ENCODE measurements at regions not wholly inside any gene's neighbourhood (a gene's known extent, or its start where the extent isn't known, plus 50 kb on each side); places are given as distances from the start of the nearest gene placed in this dataset.

- Histone ChIP-seq H3K4me2 (ENCODE audit: low read depth, low read length, poor library complexity, severe bottlenecking) (no peak overlapping the region), H3K27me3 (ENCODE audit: low read length) (no peaks in the 10 kb centered on the region), H3K9ac (ENCODE audit: low read length) (no peak overlapping the region), H3K36me3 (ENCODE audit: low read length) (no peaks in the 10 kb centered on the region), H3K9me3 (ENCODE audit: insufficient read depth, low read length) (no peaks in the 10 kb centered on the region), H2AFZ (ENCODE audit: low read depth, low read length, severe bottlenecking) (no peak overlapping the region), H3K79me2 (ENCODE audit: insufficient read depth, low read length) (no peaks in the 10 kb centered on the region), H3K4me3 (ENCODE audit: insufficient read depth, low read length, poor library complexity, severe bottlenecking) (no peak overlapping the region), H3K27ac (ENCODE audit: low read depth, low read length) (no peak overlapping the region), H4K20me1 (ENCODE audit: low read depth, low read length) (no peaks in the 10 kb centered on the region), H3K9me2 (replicated peaks; ENCODE audit: insufficient read depth, low read length) (no peaks in the 10 kb centered on the region), H3F3A (ENCODE audit: insufficient read depth) (no peaks in the 10 kb centered on the region)
- TF ChIP-seq CTCF (IDR thresholded peaks at IDR 0.05; ENCODE audit: insufficient read depth, low read length, poor library complexity, severe bottlenecking) (no peak), EZH2phosphoT487 (conservative IDR thresholded peaks at IDR 0.05; ENCODE audit: low read length) (no peak)
Measured at GRCh38 chr4:132839070-132839469, 310.0 kb upstream of the PCDH10 start.

- H3K27ac ChIP-seq (ENCODE audit: low read depth, low read length): no peak overlapping the region
- no peak overlapping the region for H2AFZ ChIP-seq (ENCODE audit: low read depth, low read length, severe bottlenecking)
- no peak overlapping the region for H3K4me3 ChIP-seq (ENCODE audit: insufficient read depth, low read length, poor library complexity, severe bottlenecking)
- TF ChIP-seq CTCF (IDR thresholded peaks at IDR 0.05; ENCODE audit: insufficient read depth, low read length, poor library complexity, severe bottlenecking): no peak
- no peak for TF ChIP-seq EZH2phosphoT487 (conservative IDR thresholded peaks at IDR 0.05; ENCODE audit: low read length)
- no peaks in the 10 kb centered on the region for H3K27me3 ChIP-seq (ENCODE audit: low read length)
- H3K9ac ChIP-seq (ENCODE audit: low read length): no peak overlapping the region
- H3K4me2 ChIP-seq (ENCODE audit: low read depth, low read length, poor library complexity, severe bottlenecking): no peak overlapping the region
- no peaks in the 10 kb centered on the region for H3K36me3 ChIP-seq (ENCODE audit: low read length)
- no peaks in the 10 kb centered on the region for H3F3A ChIP-seq (ENCODE audit: insufficient read depth)
- no peaks in the 10 kb centered on the region for H3K79me2 ChIP-seq (ENCODE audit: insufficient read depth, low read length)
- no peaks in the 10 kb centered on the region for H3K9me3 ChIP-seq (ENCODE audit: insufficient read depth, low read length)
- no peaks in the 10 kb centered on the region for H4K20me1 ChIP-seq (ENCODE audit: low read depth, low read length)
- no peaks in the 10 kb centered on the region for H3K9me2 ChIP-seq (replicated peaks; ENCODE audit: insufficient read depth, low read length)
Measured at GRCh38 chr4:132859929-132860328, 289.2 kb upstream of the PCDH10 start.

GRCh38 chr4:132860976-132861375 is 288.1 kb upstream of the PCDH10 start:
- no peak overlapping the region for H3K4me2 ChIP-seq (ENCODE audit: low read depth, low read length, poor library complexity, severe bottlenecking)
- no peak for TF ChIP-seq EZH2phosphoT487 (conservative IDR thresholded peaks at IDR 0.05; ENCODE audit: low read length)
- no peak for TF ChIP-seq CTCF (IDR thresholded peaks at IDR 0.05; ENCODE audit: insufficient read depth, low read length, poor library complexity, severe bottlenecking)
- no peak overlapping the region for H3K27ac ChIP-seq (ENCODE audit: low read depth, low read length)

More at GRCh38 chr4:132860976-132861375, 288.1 kb upstream of the PCDH10 start:
- Histone ChIP-seq H3K4me3 (ENCODE audit: insufficient read depth, low read length, poor library complexity, severe bottlenecking) (no peak overlapping the region), H3K79me2 (ENCODE audit: insufficient read depth, low read length) (no peaks in the 10 kb centered on the region), H3K9me2 (replicated peaks; ENCODE audit: insufficient read depth, low read length) (no peaks in the 10 kb centered on the region), H3K36me3 (ENCODE audit: low read length) (no peaks in the 10 kb centered on the region), H2AFZ (ENCODE audit: low read depth, low read length, severe bottlenecking) (no peak overlapping the region), H3K9me3 (ENCODE audit: insufficient read depth, low read length) (no peaks in the 10 kb centered on the region), H3F3A (ENCODE audit: insufficient read depth) (no peaks in the 10 kb centered on the region), H3K27me3 (ENCODE audit: low read length) (no peaks in the 10 kb centered on the region), H3K9ac (ENCODE audit: low read length) (no peak overlapping the region), H4K20me1 (ENCODE audit: low read depth, low read length) (no peaks in the 10 kb centered on the region)

Measured in SU-DHL-6 (cell line).